VCaP (cell line): ENCODE measurements at regions not wholly inside any gene's neighbourhood (a gene's known extent, or its start where the extent isn't known, plus 50 kb on each side); places are given as distances from the start of the nearest gene placed in this dataset.

Experiments used
- H3K27ac ChIP-seq: fragments of 450-650 bp; 2 replicates; pipeline ENCODE4 v1.5.1; 2017
- TF ChIP-seq, protein P1 (sequence below): fragments of 450-650 bp; conservative IDR thresholded peaks from 2 replicates; pipeline ENCODE4 v1.5.1; 2017; ENCODE audit warnings: mild to moderate bottlenecking, moderate library complexity

DNA sequence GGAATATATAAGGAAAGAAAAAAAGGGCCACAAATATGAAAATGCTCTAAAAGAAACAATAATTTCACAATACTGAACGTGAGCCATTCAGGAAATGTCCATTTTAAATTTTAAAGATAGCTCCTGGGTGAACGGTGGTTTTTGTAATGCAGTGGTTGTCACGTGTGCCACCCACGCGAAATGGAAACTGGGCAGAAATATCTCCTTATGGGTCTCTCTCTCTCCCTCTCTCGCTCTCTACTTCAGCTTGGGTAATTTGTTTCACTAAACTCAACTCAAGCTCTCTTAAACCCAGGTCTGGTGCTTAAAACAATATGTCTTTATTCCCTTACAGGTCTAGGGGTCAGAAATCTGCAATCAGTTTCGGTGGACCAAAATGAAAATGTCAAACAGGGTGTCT lies 150.8 kb downstream of the OR2B2 start:
- TF ChIP-seq, protein P1, sequence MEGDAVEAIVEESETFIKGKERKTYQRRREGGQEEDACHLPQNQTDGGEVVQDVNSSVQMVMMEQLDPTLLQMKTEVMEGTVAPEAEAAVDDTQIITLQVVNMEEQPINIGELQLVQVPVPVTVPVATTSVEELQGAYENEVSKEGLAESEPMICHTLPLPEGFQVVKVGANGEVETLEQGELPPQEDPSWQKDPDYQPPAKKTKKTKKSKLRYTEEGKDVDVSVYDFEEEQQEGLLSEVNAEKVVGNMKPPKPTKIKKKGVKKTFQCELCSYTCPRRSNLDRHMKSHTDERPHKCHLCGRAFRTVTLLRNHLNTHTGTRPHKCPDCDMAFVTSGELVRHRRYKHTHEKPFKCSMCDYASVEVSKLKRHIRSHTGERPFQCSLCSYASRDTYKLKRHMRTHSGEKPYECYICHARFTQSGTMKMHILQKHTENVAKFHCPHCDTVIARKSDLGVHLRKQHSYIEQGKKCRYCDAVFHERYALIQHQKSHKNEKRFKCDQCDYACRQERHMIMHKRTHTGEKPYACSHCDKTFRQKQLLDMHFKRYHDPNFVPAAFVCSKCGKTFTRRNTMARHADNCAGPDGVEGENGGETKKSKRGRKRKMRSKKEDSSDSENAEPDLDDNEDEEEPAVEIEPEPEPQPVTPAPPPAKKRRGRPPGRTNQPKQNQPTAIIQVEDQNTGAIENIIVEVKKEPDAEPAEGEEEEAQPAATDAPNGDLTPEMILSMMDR = no peak

DNA sequence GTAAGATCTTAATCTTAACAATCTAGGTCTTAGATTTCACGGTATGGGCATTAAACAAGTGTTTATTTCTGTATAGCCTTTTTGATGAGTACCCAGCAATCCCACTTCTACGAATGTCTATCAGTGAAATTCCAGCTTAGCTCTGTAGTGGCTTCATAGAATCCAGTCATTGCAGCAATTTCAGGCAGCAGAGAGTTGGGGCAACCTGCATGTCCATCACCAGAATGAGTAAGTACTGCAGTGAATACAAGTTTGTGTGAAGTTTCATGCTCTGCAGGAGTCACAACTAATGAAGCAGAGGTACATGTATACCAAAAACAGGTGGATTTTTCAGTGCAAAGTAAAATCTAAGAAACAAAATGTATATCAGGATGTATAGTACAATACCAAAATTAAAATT lies 151.7 kb downstream of the OR2B2 start:
- TF ChIP-seq, protein P1 = no peak
- H3K27ac ChIP-seq = no peak overlapping the region

More for the DNA sequence above, 150.8 kb downstream of the OR2B2 start:
- H3K27ac ChIP-seq = no peak overlapping the region

DNA sequence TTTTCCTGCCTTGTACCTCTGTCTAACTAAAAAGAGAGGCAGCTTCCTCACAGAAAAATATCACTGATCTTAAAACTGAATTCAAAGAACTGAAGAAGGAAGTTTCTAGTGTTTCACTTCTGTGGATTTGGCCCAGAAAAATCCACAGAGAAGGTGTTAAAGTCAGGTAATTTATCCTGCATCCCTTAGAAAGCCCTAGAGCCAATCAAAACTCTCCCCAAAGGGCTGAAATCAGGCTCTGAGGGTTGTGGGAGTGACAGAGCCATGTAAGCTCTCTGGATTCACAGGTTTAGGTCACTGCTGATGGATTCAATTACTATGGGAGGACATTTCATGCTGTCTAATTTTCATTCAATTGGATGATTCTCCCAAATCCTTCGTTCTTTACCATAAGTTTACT lies 152.3 kb downstream of the OR2B2 start:
- H3K27ac ChIP-seq = no peak overlapping the region
- TF ChIP-seq, protein P1 = no peak

DNA sequence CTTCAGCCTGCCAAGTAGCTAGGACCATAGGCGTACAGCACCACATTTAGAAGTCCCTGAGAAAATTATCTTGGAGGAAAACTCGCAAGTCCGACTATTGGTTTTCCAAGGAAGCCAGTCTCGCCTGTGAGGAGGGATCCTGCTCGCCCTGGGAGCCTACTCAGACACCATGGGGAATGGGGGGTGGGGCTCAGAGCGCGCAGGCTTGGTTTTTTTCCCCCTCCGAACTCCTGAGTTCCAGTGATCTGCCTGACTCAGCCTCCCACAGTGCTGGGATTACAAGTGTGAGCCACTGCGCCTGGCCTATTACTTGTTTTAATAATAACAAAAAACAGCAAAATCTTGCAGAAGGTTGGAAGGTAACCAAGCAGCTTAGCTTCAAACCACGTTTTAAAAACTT lies 153.7 kb downstream of the OR2B2 start:
- no peak overlapping the region for H3K27ac ChIP-seq
- TF ChIP-seq, protein P1 = no peak

DNA sequence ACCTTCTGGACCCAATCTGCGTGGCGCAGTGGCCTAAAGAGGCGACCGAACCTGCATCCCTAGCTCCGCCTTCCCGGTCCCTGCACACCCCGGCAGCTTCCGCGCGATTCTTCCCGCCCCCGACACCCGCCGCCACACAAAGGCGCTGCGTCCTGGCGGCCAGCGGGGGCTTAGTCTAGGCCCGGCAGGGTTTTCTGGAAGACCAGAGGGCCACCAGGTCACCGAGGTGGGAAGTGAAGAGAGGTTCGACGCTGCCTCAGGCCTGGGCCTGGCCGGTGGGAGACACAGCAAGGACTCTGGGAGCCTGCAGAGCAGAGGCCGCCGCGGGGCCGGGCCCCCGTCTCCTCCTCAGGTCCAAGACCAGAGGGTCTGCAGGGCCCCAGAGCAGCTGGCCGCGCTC lies 154.9 kb downstream of the OR2B2 start:
- no peak overlapping the region for H3K27ac ChIP-seq
- TF ChIP-seq, protein P1 = no peak

DNA sequence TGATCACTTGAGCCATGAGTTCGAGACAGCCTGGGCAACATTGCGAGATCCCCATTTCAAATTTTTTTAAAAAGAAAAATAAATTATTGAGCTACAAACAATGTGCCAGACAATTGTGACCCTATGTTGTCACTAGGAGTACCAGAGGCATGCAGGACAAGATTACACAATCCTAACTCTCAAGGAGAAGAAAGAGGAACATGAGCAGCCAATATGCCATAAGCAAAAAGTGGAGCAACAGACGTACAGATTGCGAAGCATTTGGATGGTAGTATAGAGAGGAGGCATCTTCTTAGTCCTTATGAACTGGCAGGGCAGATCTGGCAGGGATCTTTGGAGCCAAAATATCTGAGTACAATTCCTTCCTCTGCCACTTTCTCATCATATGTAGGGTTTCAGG lies 156.4 kb downstream of the OR2B2 start:
- no peak overlapping the region for H3K27ac ChIP-seq
- TF ChIP-seq, protein P1 = no peak

DNA sequence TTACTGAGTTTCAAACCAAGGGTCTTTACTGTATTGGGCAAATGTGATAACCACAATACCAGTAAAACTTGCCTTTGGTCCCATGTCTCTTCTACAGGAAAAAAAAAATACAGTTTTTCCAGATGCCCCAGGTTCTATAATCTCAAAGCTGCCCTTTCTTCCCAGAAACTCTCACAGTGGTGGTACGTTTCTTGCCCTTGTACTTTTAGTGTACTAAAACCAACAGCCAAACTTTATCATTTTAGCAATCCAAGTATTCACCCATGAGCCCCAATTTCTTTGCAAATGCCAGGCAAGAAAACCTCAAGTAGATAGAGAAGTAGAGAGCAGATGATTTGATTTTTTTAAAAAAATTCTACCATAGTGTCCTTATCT lies 157.8 kb downstream of the OR2B2 start:
- peak overlapping the region; percentile 65; the same call in 1 of the 2 replicates for H3K27ac ChIP-seq
- TF ChIP-seq, protein P1 = no peak; the same call in 1 of the 2 replicates
